Left lung (tissue), 4 donors: ENCODE measurements at regions not wholly inside any gene's neighbourhood (a gene's known extent, or its start where the extent isn't known, plus 50 kb on each side); places are given as distances from the start of the nearest gene placed in this dataset.

Source experiments
- ATAC-seq: fragments of 200-7000 bp; cut with Tn5 transposase; one replicate; pipeline ENCODE4 v1.9.1; 2020; ENCODE audit warnings: moderate library complexity
- DNase-seq, 4 donors: peaks; one replicate each; pipeline ENCODE4 v3.0.0-alpha.2; 2013 to 2020
- H3K27ac ChIP-seq, 2 donors: fragments of 200-600 bp; sonication (generic) in 1 of 2; one replicate each; pipeline versions ENCODE4 v1.5.0 to v1.8.0; 2020 to 2021
- H3K27me3 ChIP-seq, 2 donors: fragments of 200-600 bp; sonication (generic) in 1 of 2; one replicate each; pipeline versions ENCODE4 v1.5.0 to v1.8.0; 2020 to 2021
- H3K36me3 ChIP-seq, 2 donors: fragments of 200-600 bp; sonication (generic) in 1 of 2; one replicate each; pipeline versions ENCODE4 v1.5.0 to v1.8.0; 2020 to 2021
- H3K4me1 ChIP-seq, 2 donors: fragments of 200-600 bp; one replicate each; pipeline ENCODE4 v1.8.0; 2021
- H3K4me3 ChIP-seq, 2 donors: fragments of 200-600 bp; sonication (generic) in 1 of 2; one replicate each; pipeline versions ENCODE4 v1.5.0 to v1.8.0; 2020 to 2021; ENCODE audit warnings: mild to moderate bottlenecking in 1 of 2
- H3K9me3 ChIP-seq, 2 donors: fragments of 200-600 bp; sonication (generic) in 1 of 2; one replicate each; pipeline versions ENCODE4 v1.5.0 to v1.8.0; 2020 to 2021
- intact Hi-C, 2 donors: fragments of 100-400 bp; cut with DNase I; formaldehyde crosslinking; loops; one replicate each; pipeline versions ENCODE4 v1.11.2 to v1.14.2; 2022
- TF ChIP-seq, protein P1 (sequence below), 2 donors: fragments of 200-600 bp; sonication (generic) in 1 of 2; IDR thresholded peaks; one replicate each; pipeline versions ENCODE4 v1.5.0 to v1.8.0; 2021; ENCODE audit warnings: antibody characterized with exemption in 2 of 2
- donor health status: DM: no; HTN: yes; CAD: no.
- donor health status: DM: no; HTN: no; CAD: no.

DNA sequence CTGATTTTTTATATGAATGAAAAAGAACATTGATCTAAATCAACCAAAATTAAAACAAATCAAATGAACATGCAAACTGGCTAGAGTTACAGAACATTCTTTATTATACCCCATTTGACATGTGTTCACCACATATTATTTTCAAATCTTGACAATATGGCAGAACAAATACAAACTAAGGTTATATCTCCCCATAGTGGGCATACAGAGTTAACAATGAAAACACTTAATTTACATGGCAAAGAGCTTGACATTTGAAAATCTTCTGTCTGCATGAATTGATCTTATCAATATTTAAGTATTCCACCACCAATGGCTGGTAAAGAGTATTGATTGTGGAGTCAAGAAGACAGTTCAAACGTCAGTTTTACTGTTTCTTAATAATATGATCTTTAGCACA lies 197.9 kb upstream of the ANO3 start:
- Histone ChIP-seq H3K4me3 (no peak overlapping the region), H3K4me1 (no peaks in the 10 kb centered on the region), H3K27me3 (no peaks in the 10 kb centered on the region), H3K27ac (no peak overlapping the region), H3K36me3 (no peaks in the 10 kb centered on the region), H3K9me3 (peaks cover 0 to 3% of the 10 kb centered on the region in 2 donors)
- TF ChIP-seq, protein P1, sequence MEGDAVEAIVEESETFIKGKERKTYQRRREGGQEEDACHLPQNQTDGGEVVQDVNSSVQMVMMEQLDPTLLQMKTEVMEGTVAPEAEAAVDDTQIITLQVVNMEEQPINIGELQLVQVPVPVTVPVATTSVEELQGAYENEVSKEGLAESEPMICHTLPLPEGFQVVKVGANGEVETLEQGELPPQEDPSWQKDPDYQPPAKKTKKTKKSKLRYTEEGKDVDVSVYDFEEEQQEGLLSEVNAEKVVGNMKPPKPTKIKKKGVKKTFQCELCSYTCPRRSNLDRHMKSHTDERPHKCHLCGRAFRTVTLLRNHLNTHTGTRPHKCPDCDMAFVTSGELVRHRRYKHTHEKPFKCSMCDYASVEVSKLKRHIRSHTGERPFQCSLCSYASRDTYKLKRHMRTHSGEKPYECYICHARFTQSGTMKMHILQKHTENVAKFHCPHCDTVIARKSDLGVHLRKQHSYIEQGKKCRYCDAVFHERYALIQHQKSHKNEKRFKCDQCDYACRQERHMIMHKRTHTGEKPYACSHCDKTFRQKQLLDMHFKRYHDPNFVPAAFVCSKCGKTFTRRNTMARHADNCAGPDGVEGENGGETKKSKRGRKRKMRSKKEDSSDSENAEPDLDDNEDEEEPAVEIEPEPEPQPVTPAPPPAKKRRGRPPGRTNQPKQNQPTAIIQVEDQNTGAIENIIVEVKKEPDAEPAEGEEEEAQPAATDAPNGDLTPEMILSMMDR (IDR thresholded peaks at IDR 0.05) = no peak
- no peak for ATAC-seq
- intact Hi-C loops = no loop called here
- no peak for DNase-seq

DNA sequence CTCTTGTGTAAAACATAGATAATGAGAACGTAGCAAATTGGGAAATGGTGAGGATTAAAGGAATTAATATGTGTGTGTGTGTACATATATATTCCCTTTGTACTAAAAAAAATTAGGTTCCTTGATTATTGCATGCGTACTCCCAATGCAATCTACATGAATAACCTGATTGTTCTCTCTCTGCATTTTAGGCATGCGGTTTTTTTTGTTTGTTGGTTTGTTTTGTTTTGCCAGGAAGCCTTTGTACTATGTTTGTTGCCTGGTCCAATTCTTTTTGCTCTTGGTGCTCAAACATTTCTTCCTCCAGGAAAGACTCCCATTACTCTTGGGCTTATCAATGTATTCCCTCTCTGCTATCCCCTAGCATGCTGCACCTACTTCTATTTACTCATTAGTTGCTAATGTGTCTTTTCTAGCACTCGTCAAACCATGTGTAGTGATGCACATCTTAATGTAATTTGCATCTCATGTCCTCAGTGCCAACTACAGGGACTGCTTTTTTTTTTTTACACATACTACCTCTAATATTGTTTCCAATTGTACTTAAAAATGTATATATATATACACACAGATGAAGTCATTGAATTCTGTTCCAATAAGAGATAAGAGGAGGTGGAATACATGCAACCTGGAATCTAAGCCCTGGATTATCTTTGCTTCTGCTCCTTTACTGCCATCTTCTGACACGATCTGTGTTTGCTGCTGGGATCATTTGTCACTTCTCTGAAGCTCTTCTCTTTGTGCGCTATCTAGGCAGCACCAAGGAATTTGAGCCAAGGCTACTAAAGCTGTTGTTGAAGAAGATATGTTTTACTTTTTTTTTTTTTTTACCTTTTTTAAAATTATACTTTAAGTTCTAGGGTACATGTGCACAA lies 197.2 kb upstream of the ANO3 start:
- H3K4me3 ChIP-seq = no peak overlapping the region
- H3K9me3 ChIP-seq = no peaks in the 10 kb centered on the region
- TF ChIP-seq, protein P1 (IDR thresholded peaks at IDR 0.05) = no peak
- DNase-seq (peak in 2 of 4 donors; percentile 12 to 31), ATAC-seq (no peak)
- intact Hi-C loops = no loop called here
- H3K4me1 ChIP-seq = no peaks in the 10 kb centered on the region
- H3K27ac ChIP-seq = no peak overlapping the region
- H3K27me3 ChIP-seq = no peaks in the 10 kb centered on the region
- H3K36me3 ChIP-seq = no peaks in the 10 kb centered on the region

- intact Hi-C loops = no loop called here
- no peak for ATAC-seq
- no peak for DNase-seq
- Histone ChIP-seq H3K4me1 (no peaks in the 10 kb centered on the region), H3K4me3 (no peak overlapping the region), H3K36me3 (no peaks in the 10 kb centered on the region), H3K27me3 (no peaks in the 10 kb centered on the region), H3K27ac (no peak overlapping the region), H3K9me3 (no peaks in the 10 kb centered on the region)
- TF ChIP-seq, protein P1 (IDR thresholded peaks at IDR 0.05) = no peak
Measured at GRCh38 chr11:26137651-26138050, 194.3 kb upstream of the ANO3 start.

DNA sequence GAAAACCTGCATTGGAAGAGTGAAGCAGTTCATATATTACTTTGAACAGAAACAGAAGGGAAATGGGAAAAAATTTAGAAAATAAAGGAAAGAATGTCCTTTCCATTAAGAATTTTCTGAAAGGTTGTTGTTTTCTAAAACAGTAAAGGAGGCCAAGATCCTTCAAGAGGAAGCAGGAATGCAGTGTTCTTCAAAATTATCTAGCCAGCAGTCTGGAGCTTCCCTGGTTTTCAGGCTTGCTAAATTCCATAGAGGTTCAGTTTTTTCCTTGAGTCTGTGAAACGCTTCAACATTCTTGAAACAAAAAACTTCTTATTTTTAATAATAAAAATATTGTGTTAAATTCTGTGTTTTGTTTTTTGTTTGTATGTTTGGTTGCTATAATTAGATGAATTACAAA lies 189.0 kb upstream of the ANO3 start:
- Histone ChIP-seq H3K27ac (no peak overlapping the region), H3K4me1 (no peaks in the 10 kb centered on the region), H3K4me3 (no peak overlapping the region), H3K9me3 (no peaks in the 10 kb centered on the region), H3K27me3 (no peaks in the 10 kb centered on the region), H3K36me3 (no peaks in the 10 kb centered on the region)
- no peak for ATAC-seq
- DNase-seq = no peak
- TF ChIP-seq, protein P1 (IDR thresholded peaks at IDR 0.05) = no peak
- intact Hi-C loops = no loop called here

DNA sequence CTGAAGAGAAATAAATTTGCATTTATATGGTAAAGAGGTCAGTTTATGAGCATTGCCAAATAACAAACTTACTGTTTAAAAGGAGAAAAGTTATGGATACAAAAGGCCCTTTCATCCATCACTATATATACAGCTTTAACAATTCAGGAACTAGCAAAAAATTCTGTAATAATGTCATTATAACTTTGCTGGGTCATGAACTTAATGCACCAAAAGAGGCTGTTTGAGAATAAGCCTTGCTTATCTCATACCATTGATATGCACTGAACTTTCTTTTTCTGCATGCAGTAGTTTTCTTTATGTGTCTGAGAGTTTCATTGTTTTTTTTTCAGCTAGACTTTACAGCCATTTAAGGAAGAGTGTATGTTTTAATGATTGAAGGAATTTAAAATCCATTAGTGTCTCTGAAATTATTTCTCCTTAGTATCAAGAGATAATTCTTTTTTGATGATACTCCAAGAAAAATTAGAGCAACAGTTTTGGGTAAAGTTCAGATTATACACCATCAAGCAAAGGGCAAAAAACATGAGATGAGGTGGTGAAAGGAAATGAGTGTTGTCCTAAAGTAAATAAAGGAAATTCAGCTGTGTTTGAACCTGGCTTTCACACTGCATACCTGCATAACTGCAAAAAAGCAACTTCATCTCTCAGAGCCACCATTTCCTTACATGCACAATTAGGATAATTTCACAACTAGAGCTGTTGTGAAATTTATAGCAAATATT lies 188.2 kb upstream of the ANO3 start:
- intact Hi-C loops = no loop called here
- TF ChIP-seq, protein P1 (IDR thresholded peaks at IDR 0.05) = no peak
- DNase-seq = peak in 2 of 4 donors; percentile 36 to 54

More for the DNA sequence above, 188.2 kb upstream of the ANO3 start:
- Histone ChIP-seq H3K4me3 (no peak overlapping the region), H3K9me3 (no peaks in the 10 kb centered on the region), H3K27me3 (no peaks in the 10 kb centered on the region), H3K4me1 (no peaks in the 10 kb centered on the region), H3K27ac (no peak overlapping the region), H3K36me3 (no peaks in the 10 kb centered on the region)
- peak; percentile 49 for ATAC-seq
